Neural progenitor cell (in vitro differentiated cells): ENCODE measurements at regions not wholly inside any gene's neighbourhood (a gene's known extent, or its start where the extent isn't known, plus 50 kb on each side); places are given as distances from the start of the nearest gene placed in this dataset.

Experiments used
- EZH2 ChIP-seq: fragments of 200-600 bp; sonication (generic); IDR thresholded peaks from 2 replicates; pipeline ENCODE4 v1.6.1; 2017; ENCODE audit warnings: antibody characterized with exemption, mild to moderate bottlenecking, moderate library complexity
- EZH2phosphoT487 ChIP-seq: fragments of 200-600 bp; sonication (generic); IDR thresholded peaks from 2 replicates; pipeline ENCODE4 v1.6.1; 2017; ENCODE audit warnings: antibody characterized with exemption
- TF ChIP-seq, protein P1 (sequence below): fragments of 200-600 bp; sonication (generic); IDR thresholded peaks from 2 replicates; pipeline ENCODE4 v1.5.1; 2017; ENCODE audit warnings: antibody characterized with exemption, mild to moderate bottlenecking

DNA sequence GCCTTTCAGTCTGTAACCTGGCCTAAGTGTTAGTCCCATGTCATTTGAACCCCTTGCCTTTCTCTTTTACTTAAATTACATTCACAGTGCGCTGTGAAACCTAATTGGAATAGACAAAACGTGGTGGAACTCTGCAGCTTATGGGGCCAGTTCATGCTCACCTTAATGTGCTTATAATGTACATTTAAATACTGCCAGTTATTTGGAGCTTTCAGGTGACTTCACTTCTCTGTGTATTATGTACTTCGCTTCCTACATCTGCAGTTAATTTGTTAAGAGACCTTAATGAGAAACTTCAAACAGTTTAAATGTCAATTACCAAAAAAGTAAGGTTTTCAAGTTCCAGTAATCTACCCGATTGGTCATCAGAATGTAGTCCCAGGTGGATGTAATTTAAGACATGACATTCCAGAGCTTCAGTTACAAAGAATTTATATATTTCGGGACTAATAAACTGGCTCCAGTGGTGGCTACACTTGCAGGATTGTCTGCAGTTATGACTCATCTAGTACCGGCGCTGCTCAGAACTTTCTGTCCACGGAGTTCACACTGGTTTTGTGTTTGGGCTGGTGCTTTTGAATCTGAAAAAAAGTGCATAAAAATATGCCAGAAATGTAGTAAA lies 125.3 kb downstream of the TM9SF2 start:
- TF ChIP-seq, protein P1, sequence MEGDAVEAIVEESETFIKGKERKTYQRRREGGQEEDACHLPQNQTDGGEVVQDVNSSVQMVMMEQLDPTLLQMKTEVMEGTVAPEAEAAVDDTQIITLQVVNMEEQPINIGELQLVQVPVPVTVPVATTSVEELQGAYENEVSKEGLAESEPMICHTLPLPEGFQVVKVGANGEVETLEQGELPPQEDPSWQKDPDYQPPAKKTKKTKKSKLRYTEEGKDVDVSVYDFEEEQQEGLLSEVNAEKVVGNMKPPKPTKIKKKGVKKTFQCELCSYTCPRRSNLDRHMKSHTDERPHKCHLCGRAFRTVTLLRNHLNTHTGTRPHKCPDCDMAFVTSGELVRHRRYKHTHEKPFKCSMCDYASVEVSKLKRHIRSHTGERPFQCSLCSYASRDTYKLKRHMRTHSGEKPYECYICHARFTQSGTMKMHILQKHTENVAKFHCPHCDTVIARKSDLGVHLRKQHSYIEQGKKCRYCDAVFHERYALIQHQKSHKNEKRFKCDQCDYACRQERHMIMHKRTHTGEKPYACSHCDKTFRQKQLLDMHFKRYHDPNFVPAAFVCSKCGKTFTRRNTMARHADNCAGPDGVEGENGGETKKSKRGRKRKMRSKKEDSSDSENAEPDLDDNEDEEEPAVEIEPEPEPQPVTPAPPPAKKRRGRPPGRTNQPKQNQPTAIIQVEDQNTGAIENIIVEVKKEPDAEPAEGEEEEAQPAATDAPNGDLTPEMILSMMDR = no peak
- TF ChIP-seq EZH2phosphoT487 (no peak), EZH2 (no peak)
